NCI-H146 treated with DMSO at 0.1 percent for 48 hours (cell line): ENCODE measurements at regions not wholly inside any gene's neighbourhood (a gene's known extent, or its start where the extent isn't known, plus 50 kb on each side); places are given as distances from the start of the nearest gene placed in this dataset.

Source experiments
- DNase-seq: peaks from one replicate; lab custom pipeline; 2025; ENCODE audit not compliant: unreplicated experiment; lab: John Stamatoyannopoulos, UW

- no peak for DNase-seq
Measured at GRCh38 chr15:91471468-91471867, 371.4 kb downstream of the SV2B start.

GRCh38 chr15:91472316-91472756 is 372.3 kb downstream of the SV2B start:
- DNase-seq = no peak

GRCh38 chr15:91473894-91474545 is 374.0 kb downstream of the SV2B start:
- DNase-seq = no peak

- DNase-seq = no peak
Measured at GRCh38 chr15:91476861-91477260, 376.6 kb upstream of the SLCO3A1 start.

- DNase-seq = no peak
Measured at GRCh38 chr15:91478717-91479191, 374.8 kb upstream of the SLCO3A1 start.

- DNase-seq = no peak
Measured at GRCh38 chr15:91480426-91480825, 373.1 kb upstream of the SLCO3A1 start.

GRCh38 chr15:91482799-91483198 is 370.7 kb upstream of the SLCO3A1 start:
- DNase-seq = no peak

GRCh38 chr15:91484141-91484540 is 369.4 kb upstream of the SLCO3A1 start:
- DNase-seq = no peak

GRCh38 chr15:91488452-91488851 is 365.1 kb upstream of the SLCO3A1 start:
- no peak for DNase-seq

- no peak for DNase-seq
Measured at GRCh38 chr15:91490211-91490610, 363.3 kb upstream of the SLCO3A1 start.

- DNase-seq = no peak
Measured at GRCh38 chr15:91491101-91491950, 362.2 kb upstream of the SLCO3A1 start.

- DNase-seq = no peak
Measured at GRCh38 chr15:91496754-91497691, 356.5 kb upstream of the SLCO3A1 start.

- DNase-seq = no peak
Measured at GRCh38 chr15:91498046-91498748, 355.3 kb upstream of the SLCO3A1 start.

GRCh38 chr15:91498749-91499062 is 354.8 kb upstream of the SLCO3A1 start:
- no peak for DNase-seq

- DNase-seq = no peak
Measured at GRCh38 chr15:91499774-91500383, 353.6 kb upstream of the SLCO3A1 start.

GRCh38 chr15:91508633-91509032 is 344.9 kb upstream of the SLCO3A1 start:
- no peak for DNase-seq

GRCh38 chr15:91514147-91514546 is 339.4 kb upstream of the SLCO3A1 start:
- DNase-seq = no peak

GRCh38 chr15:91515188-91515754 is 338.2 kb upstream of the SLCO3A1 start:
- DNase-seq = no peak

GRCh38 chr15:91516866-91517265 is 336.6 kb upstream of the SLCO3A1 start:
- peak; percentile 21 for DNase-seq
